ENCODE measurements at regions not wholly inside any gene's neighbourhood (a gene's known extent, or its start where the extent isn't known, plus 50 kb on each side); places are given as distances from the start of the nearest gene placed in this dataset.

GRCh38 chr2:208984376-208985090 lies 439.3 kb upstream of the MAP2 start:
- H3K9ac ChIP-seq (ENCODE audit: low read length in 3 of 3), result no peak overlapping the region
- FAIRE-seq (no peak), DNase-seq (peak in 2 of 5 donors; percentile 0 to 27)
- H3K36me3 ChIP-seq (ENCODE audit: control insufficient read depth in 2 of 3, insufficient read depth in 3 of 3, low read length in 3 of 3), result no peaks in the 10 kb centered on the region
- H3K4me1 ChIP-seq (ENCODE audit: control insufficient read depth in 2 of 3, insufficient read depth in 2 of 3, low read depth in 1 of 3, low read length in 3 of 3), result peaks cover 0 to 4% (median 0%) of the 10 kb centered on the region in 3 donors
- intact Hi-C loops (cut with DNase I), result no loop called here
- H3K9me3 ChIP-seq (ENCODE audit: control insufficient read depth in 2 of 3, insufficient read depth in 1 of 3, low read length in 3 of 3), result no peaks in the 10 kb centered on the region
- H3K4me3 ChIP-seq (ENCODE audit: low read length in 3 of 3), result no peak overlapping the region
- no peak for TF ChIP-seq CTCF (IDR thresholded peaks at IDR 0.05; ENCODE audit: borderline replicate concordance, extremely low read depth, insufficient read depth)
- H3K27me3 ChIP-seq (ENCODE audit: control insufficient read depth, insufficient read depth, low read length), result no peaks in the 10 kb centered on the region
- H3K27ac ChIP-seq (ENCODE audit: low read depth in 2 of 2, low read length in 2 of 2), result no peak overlapping the region

GRCh38 chr2:208985644-208986043 lies 438.2 kb upstream of the MAP2 start:
- Histone ChIP-seq H3K9me3 (ENCODE audit: control insufficient read depth in 2 of 3, insufficient read depth in 1 of 3, low read length in 3 of 3) (no peaks in the 10 kb centered on the region), H3K36me3 (ENCODE audit: control insufficient read depth in 2 of 3, insufficient read depth in 3 of 3, low read length in 3 of 3) (no peaks in the 10 kb centered on the region), H3K9ac (ENCODE audit: low read length in 3 of 3) (no peak overlapping the region), H3K4me3 (ENCODE audit: low read length in 3 of 3) (no peak overlapping the region), H3K4me1 (ENCODE audit: control insufficient read depth in 2 of 3, insufficient read depth in 2 of 3, low read depth in 1 of 3, low read length in 3 of 3) (peaks cover 0 to 4% (median 0%) of the 10 kb centered on the region in 3 donors), H3K27me3 (ENCODE audit: control insufficient read depth, insufficient read depth, low read length) (no peaks in the 10 kb centered on the region), H3K27ac (ENCODE audit: low read depth in 2 of 2, low read length in 2 of 2) (no peak overlapping the region)
- intact Hi-C loops (cut with DNase I), result no loop called here
- FAIRE-seq, result no peak
- no peak for TF ChIP-seq CTCF (IDR thresholded peaks at IDR 0.05; ENCODE audit: borderline replicate concordance, extremely low read depth, insufficient read depth)
- no peak for DNase-seq

- no peak for DNase-seq
- Histone ChIP-seq H3K9ac (ENCODE audit: low read length in 3 of 3) (no peak overlapping the region), H3K36me3 (ENCODE audit: control insufficient read depth in 2 of 3, insufficient read depth in 3 of 3, low read length in 3 of 3) (no peaks in the 10 kb centered on the region), H3K4me1 (ENCODE audit: control insufficient read depth in 2 of 3, insufficient read depth in 2 of 3, low read depth in 1 of 3, low read length in 3 of 3) (no peaks in the 10 kb centered on the region), H3K27me3 (ENCODE audit: control insufficient read depth, insufficient read depth, low read length) (no peaks in the 10 kb centered on the region), H3K9me3 (ENCODE audit: control insufficient read depth in 2 of 3, insufficient read depth in 1 of 3, low read length in 3 of 3) (no peaks in the 10 kb centered on the region), H3K4me3 (ENCODE audit: low read length in 3 of 3) (no peak overlapping the region), H3K27ac (ENCODE audit: low read depth in 2 of 2, low read length in 2 of 2) (no peak overlapping the region)
- FAIRE-seq, result no peak
- no peak for TF ChIP-seq CTCF (IDR thresholded peaks at IDR 0.05; ENCODE audit: borderline replicate concordance, extremely low read depth, insufficient read depth)
- intact Hi-C loops (cut with DNase I), result no loop called here
These were observed 433.1 kb upstream of the MAP2 start for GRCh38 chr2:208990716-208991115.

All from kidney (tissue), 13 donors.